IMR-90 (cell line): ENCODE measurements at regions not wholly inside any gene's neighbourhood (a gene's known extent, or its start where the extent isn't known, plus 50 kb on each side); places are given as distances from the start of the nearest gene placed in this dataset.

ENCODE experiments used
- ATAC-seq: fragments of 200-7000 bp; cut with Tn5 transposase; 2 replicates; pipeline ENCODE4 v1.9.1; 2020; ENCODE audit warnings: low read depth, mild to moderate bottlenecking, moderate library complexity
- BruUV-seq: library from RNA; stranded (reverse); fragments of 400-500 nt; replicated peaks from 2 replicates; lab custom pipeline; 2021; lab: Mats Ljungman, UMichigan
- CTCF ChIA-PET: fragments of 300-600 bp; formaldehyde crosslinking; extraction: SDS; loops from one replicate; lab custom pipeline; 2021; ENCODE audit warnings: antibody characterized with exemption; lab: Yijun Ruan, JAX
- POLR2A ChIA-PET: fragments of 300-600 bp; sonication (Branson Sonifier 250); formaldehyde crosslinking; loops from one replicate; lab custom pipeline; 2022; ENCODE audit warnings: antibody characterized with exemption; ENCODE audit not compliant: unreplicated experiment; lab: Charles Lee
- DNase-seq: peaks from one replicate; pipeline ENCODE4 v3.0.0; 2013
- H2AFZ ChIP-seq: replicated peaks from 2 replicates; pipeline ENCODE3; 2013; ENCODE audit warnings: low read length, mild to moderate bottlenecking; ENCODE audit not compliant: poor library complexity
- H2AK5ac ChIP-seq: 2 replicates; pipeline ENCODE4 v1.6.1; 2013; ENCODE audit warnings: low read depth, low read length, inconsistent platforms
- H2AK9ac ChIP-seq: replicated peaks from 2 replicates; pipeline ENCODE3; 2013; ENCODE audit warnings: mild to moderate bottlenecking, low read depth, low read length, moderate library complexity; ENCODE audit not compliant: poor library complexity
- H2BK120ac ChIP-seq: 2 replicates; pipeline ENCODE4 v1.6.1; 2013; ENCODE audit warnings: low read depth, low read length, inconsistent platforms
- H2BK15ac ChIP-seq: 3 replicates; pipeline ENCODE4 v1.6.1; 2013; ENCODE audit warnings: low read depth, low read length, inconsistent platforms
- H2BK20ac ChIP-seq: 2 replicates; pipeline ENCODE4 v1.6.1; 2013; ENCODE audit warnings: low read depth, mild to moderate bottlenecking, inconsistent platforms, low read length, moderate library complexity
- H2BK5ac ChIP-seq: 2 replicates; pipeline ENCODE4 v1.6.1; 2013; ENCODE audit warnings: mild to moderate bottlenecking, low read depth, low read length, inconsistent platforms; ENCODE audit not compliant: poor library complexity, severe bottlenecking
- H3K14ac ChIP-seq: replicated peaks from 2 replicates; pipeline ENCODE4 v1.6.1; 2013; ENCODE audit warnings: low read depth, low read length, inconsistent platforms
- H3K18ac ChIP-seq: 2 replicates; pipeline ENCODE4 v1.6.1; 2013; ENCODE audit warnings: low read depth, low read length, control low read depth
- H3K23ac ChIP-seq: 2 replicates; pipeline ENCODE4 v1.6.1; 2013; ENCODE audit warnings: low read depth, low read length, inconsistent platforms
- H3K27ac ChIP-seq: 2 replicates; pipeline ENCODE4 v1.5.1; 2013; ENCODE audit warnings: mild to moderate bottlenecking, control low read depth, low read length; ENCODE audit not compliant: insufficient read depth
- H3K27me3 ChIP-seq: 2 replicates; pipeline ENCODE4 v1.6.1; 2013; ENCODE audit warnings: low read length; ENCODE audit not compliant: control insufficient read depth, insufficient read depth
- H3K36me3 ChIP-seq: 2 replicates; pipeline ENCODE4 v1.6.1; 2013; ENCODE audit warnings: low read length, mixed read lengths; ENCODE audit not compliant: control insufficient read depth, insufficient read depth
- H3K4ac ChIP-seq: 2 replicates; pipeline ENCODE4 v1.6.1; 2013; ENCODE audit warnings: low read depth, low read length, inconsistent platforms
- H3K4me1 ChIP-seq: 2 replicates; pipeline ENCODE4 v1.6.1; 2013; ENCODE audit warnings: low read length, mixed read lengths; ENCODE audit not compliant: control insufficient read depth, insufficient read depth
- H3K4me2 ChIP-seq: 2 replicates; pipeline ENCODE4 v1.6.1; 2013; ENCODE audit warnings: low read depth, mild to moderate bottlenecking, control low read depth, low read length, moderate library complexity
- H3K4me3 ChIP-seq: 2 replicates; pipeline ENCODE4 v1.5.1; 2013; ENCODE audit warnings: low read depth, mild to moderate bottlenecking, control low read depth, low read length, moderate library complexity; ENCODE audit not compliant: insufficient read depth
- H3K56ac ChIP-seq: 2 replicates; pipeline ENCODE4 v1.6.1; 2013; ENCODE audit warnings: low read length, inconsistent platforms; ENCODE audit not compliant: insufficient read depth; ENCODE audit errors: extremely low read depth
- H3K79me1 ChIP-seq, 2 experiments: 2 replicates each; pipeline ENCODE4 v1.6.1; 2013; ENCODE audit warnings: low read length in 2 of 2, inconsistent platforms in 1 of 2, low read depth in 1 of 2
- H3K9ac ChIP-seq: 2 replicates; pipeline ENCODE4 v1.6.1; 2013; ENCODE audit warnings: low read depth, low read length, control low read depth
- H3K9me1 ChIP-seq: 2 replicates; pipeline ENCODE4 v1.6.1; 2013; ENCODE audit warnings: low read length, inconsistent platforms; ENCODE audit not compliant: insufficient read depth
- H3K9me3 ChIP-seq: 2 replicates; pipeline ENCODE4 v1.6.1; 2013; ENCODE audit warnings: low read length; ENCODE audit not compliant: control insufficient read depth, insufficient read depth
- H4K20me1 ChIP-seq: 2 replicates; pipeline ENCODE4 v1.6.1; 2013; ENCODE audit warnings: low read length, inconsistent platforms; ENCODE audit not compliant: insufficient read depth
- H4K5ac ChIP-seq: 2 replicates; pipeline ENCODE4 v1.6.1; 2013; ENCODE audit warnings: mild to moderate bottlenecking, low read depth, low read length, control low read depth
- H4K8ac ChIP-seq, 2 experiments: 2 replicates each; pipeline ENCODE4 v1.6.1; 2013; ENCODE audit warnings: low read depth in 2 of 2, low read length in 2 of 2, control low read depth in 1 of 2, inconsistent platforms in 1 of 2
- H4K91ac ChIP-seq: 2 replicates; pipeline ENCODE4 v1.6.1; 2013; ENCODE audit warnings: low read depth, low read length, inconsistent platforms; ENCODE audit not compliant: insufficient read depth
- BHLHE40 ChIP-seq: fragments of 150-350 bp; IDR thresholded peaks from 2 replicates; pipeline ENCODE4 v1.6.1; 2016; ENCODE audit warnings: mild to moderate bottlenecking, low read depth, low read length
- FOS ChIP-seq: fragments of 150-350 bp; IDR thresholded peaks from 2 replicates; pipeline ENCODE4 v1.6.1; 2016; ENCODE audit warnings: low read depth, low read length
- POLR2A ChIP-seq: IDR thresholded peaks from 2 replicates; pipeline ENCODE4 v1.6.1; 2012; ENCODE audit warnings: mild to moderate bottlenecking, low read depth, low read length
- RCOR1 ChIP-seq: IDR thresholded peaks from 2 replicates; pipeline ENCODE4 v1.6.1; 2012; ENCODE audit warnings: mild to moderate bottlenecking, low read length, improper control_type of control experiment; ENCODE audit not compliant: insufficient replicate concordance
- RFX5 ChIP-seq: IDR thresholded peaks from 2 replicates; pipeline ENCODE4 v1.8.0; 2012; ENCODE audit warnings: low read depth, mild to moderate bottlenecking, low read length, moderate library complexity
- SMC3 ChIP-seq: fragments of 150-350 bp; IDR thresholded peaks from 2 replicates; pipeline ENCODE4 v1.6.1; 2016; ENCODE audit warnings: low read depth, mild to moderate bottlenecking, antibody characterized with exemption, low read length, moderate library complexity
- WGBS, 2 experiments: methylation state at CpG; one replicate each; pipeline versions ENCODE4 v1.1.5 to v1.1.7; 2013; ENCODE audit warnings: missing lambda C conversion rate in 2 of 2; ENCODE audit not compliant: insufficient read length in 1 of 2; ENCODE audit errors: extremely low coverage in 2 of 2; 5-methylcytosine and 5-hydroxymethylcytosine counted together
- dilution Hi-C: fragments of 300-500 bp; cut with HindIII; formaldehyde crosslinking; loops from one replicate; pipeline ENCODE4 v1.14.3; 2018; ENCODE audit warnings: low sequenced_read_pairs; ENCODE audit not compliant: unreplicated experiment
- in situ Hi-C: fragments of 300-500 bp; cut with MboI; formaldehyde crosslinking; loops from 3 replicates; pipeline ENCODE4 v1.14.3; 2019; ENCODE audit warnings: low sequenced_read_pairs, inconsistent platforms, mixed read lengths
- intact Hi-C: fragments of 100-400 bp; cut with micrococcal nuclease; formaldehyde crosslinking; loops from 2 replicates; pipeline ENCODE4 v1.10.0; 2022
- TF ChIP-seq, protein P1 (sequence below): fragments of 150-350 bp; IDR thresholded peaks from 2 replicates; pipeline ENCODE4 v1.6.1; 2016; ENCODE audit warnings: low read depth, mild to moderate bottlenecking, low read length, moderate library complexity, borderline replicate concordance
- TF ChIP-seq, protein P2 (sequence below): fragments of 150-350 bp; IDR thresholded peaks from 2 replicates; pipeline ENCODE4 v1.6.1; 2017; ENCODE audit warnings: mild to moderate bottlenecking, antibody characterized with exemption, low read length, low read depth
- TF ChIP-seq, protein P3 (sequence below): conservative IDR thresholded peaks from 2 replicates; pipeline ENCODE4 v1.5.1; 2012; ENCODE audit warnings: mild to moderate bottlenecking, low read depth, low read length, improper control_type of control experiment

DNA sequence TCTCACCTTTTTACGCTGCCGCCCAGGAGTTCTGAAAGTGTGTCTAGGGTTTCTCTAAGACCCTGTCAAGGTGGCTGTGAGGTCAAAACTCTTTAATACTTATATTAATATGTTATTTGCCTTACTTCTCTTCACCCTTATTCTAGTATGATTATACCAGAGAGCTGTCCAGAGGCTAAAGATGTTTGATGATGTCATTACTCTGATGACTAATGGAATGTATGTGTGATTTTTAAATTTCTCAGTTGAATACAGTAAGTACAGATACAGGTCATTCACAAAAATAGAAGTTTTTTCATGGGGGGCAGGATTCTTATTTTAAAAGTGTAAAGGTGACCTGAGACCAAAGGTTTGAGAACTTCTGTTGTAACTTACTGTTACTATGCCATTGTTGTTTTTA lies 150.6 kb upstream of the FOXP2 start:
- Histone ChIP-seq H3K23ac (no peak overlapping the region), H3K36me3 (no peaks in the 10 kb centered on the region), H2BK5ac (no peak overlapping the region), H3K4me1 (no peaks in the 10 kb centered on the region), H3K18ac (no peak overlapping the region), H3K4me2 (no peak overlapping the region), H3K14ac (no peak overlapping the region), H3K9me3 (no peaks in the 10 kb centered on the region), H4K20me1 (no peaks in the 10 kb centered on the region), H2AK9ac (no peak overlapping the region), H3K9ac (no peak overlapping the region), H3K27me3 (no peaks in the 10 kb centered on the region), H3K27ac (no peak overlapping the region), H2BK120ac (no peak overlapping the region), H2BK20ac (no peak overlapping the region), H4K8ac (no peak overlapping the region), H2AK5ac (no peak overlapping the region), H4K91ac (no peak overlapping the region), H3K79me1 (no peaks in the 10 kb centered on the region), H3K4me3 (no peak overlapping the region), H3K56ac (no peak overlapping the region), H2BK15ac (no peak overlapping the region), H3K9me1 (no peaks in the 10 kb centered on the region), H4K5ac (no peak overlapping the region), H3K4ac (no peak overlapping the region), H2AFZ (no peak overlapping the region)
- no CpG with 5 or more reads among the region's 2 CpGs for WGBS, 2 experiments
- ATAC-seq (no peak), DNase-seq (peak; percentile 15)
- CTCF ChIA-PET: interaction anchor here (1.4 kb wide), 1 partner anchor 25 kb away, joined by 3 read pairs; no protein-coding TSS in a partner anchor
- TF ChIP-seq SMC3 (no peak), POLR2A (no peak), RCOR1 (no peak), FOS (no peak), RFX5 (no peak), BHLHE40 (no peak)
- TF ChIP-seq, protein P1, sequence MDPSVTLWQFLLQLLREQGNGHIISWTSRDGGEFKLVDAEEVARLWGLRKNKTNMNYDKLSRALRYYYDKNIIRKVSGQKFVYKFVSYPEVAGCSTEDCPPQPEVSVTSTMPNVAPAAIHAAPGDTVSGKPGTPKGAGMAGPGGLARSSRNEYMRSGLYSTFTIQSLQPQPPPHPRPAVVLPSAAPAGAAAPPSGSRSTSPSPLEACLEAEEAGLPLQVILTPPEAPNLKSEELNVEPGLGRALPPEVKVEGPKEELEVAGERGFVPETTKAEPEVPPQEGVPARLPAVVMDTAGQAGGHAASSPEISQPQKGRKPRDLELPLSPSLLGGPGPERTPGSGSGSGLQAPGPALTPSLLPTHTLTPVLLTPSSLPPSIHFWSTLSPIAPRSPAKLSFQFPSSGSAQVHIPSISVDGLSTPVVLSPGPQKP: no peak
- TF ChIP-seq, protein P2, sequence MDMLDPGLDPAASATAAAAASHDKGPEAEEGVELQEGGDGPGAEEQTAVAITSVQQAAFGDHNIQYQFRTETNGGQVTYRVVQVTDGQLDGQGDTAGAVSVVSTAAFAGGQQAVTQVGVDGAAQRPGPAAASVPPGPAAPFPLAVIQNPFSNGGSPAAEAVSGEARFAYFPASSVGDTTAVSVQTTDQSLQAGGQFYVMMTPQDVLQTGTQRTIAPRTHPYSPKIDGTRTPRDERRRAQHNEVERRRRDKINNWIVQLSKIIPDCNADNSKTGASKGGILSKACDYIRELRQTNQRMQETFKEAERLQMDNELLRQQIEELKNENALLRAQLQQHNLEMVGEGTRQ: no peak
- TF ChIP-seq, protein P3, sequence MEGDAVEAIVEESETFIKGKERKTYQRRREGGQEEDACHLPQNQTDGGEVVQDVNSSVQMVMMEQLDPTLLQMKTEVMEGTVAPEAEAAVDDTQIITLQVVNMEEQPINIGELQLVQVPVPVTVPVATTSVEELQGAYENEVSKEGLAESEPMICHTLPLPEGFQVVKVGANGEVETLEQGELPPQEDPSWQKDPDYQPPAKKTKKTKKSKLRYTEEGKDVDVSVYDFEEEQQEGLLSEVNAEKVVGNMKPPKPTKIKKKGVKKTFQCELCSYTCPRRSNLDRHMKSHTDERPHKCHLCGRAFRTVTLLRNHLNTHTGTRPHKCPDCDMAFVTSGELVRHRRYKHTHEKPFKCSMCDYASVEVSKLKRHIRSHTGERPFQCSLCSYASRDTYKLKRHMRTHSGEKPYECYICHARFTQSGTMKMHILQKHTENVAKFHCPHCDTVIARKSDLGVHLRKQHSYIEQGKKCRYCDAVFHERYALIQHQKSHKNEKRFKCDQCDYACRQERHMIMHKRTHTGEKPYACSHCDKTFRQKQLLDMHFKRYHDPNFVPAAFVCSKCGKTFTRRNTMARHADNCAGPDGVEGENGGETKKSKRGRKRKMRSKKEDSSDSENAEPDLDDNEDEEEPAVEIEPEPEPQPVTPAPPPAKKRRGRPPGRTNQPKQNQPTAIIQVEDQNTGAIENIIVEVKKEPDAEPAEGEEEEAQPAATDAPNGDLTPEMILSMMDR: no peak
- in situ Hi-C loops (no loop called here), dilution Hi-C loops (no loop called here), intact Hi-C loops (no loop called here)
- POLR2A ChIA-PET: no interaction called here
- BruUV-seq: no TSS peak
